HEK293 (cell line): ENCODE measurements at regions not wholly inside any gene's neighbourhood (a gene's known extent, or its start where the extent isn't known, plus 50 kb on each side); places are given as distances from the start of the nearest gene placed in this dataset.

Experiments
- CTCF ChIA-PET: fragments of 350-600 bp; formaldehyde crosslinking; extraction: SDS; loops from one replicate; lab custom pipeline; 2021; ENCODE audit warnings: antibody characterized with exemption; lab: Yijun Ruan, JAX
- POLR2A ChIA-PET: fragments of 300-600 bp; formaldehyde crosslinking; extraction: SDS; loops from one replicate; lab custom pipeline; 2020; ENCODE audit warnings: antibody characterized with exemption, inconsistent platforms; lab: Yijun Ruan, JAX
- H3K27ac ChIP-seq: fragments of 200-500 bp; sonication (Bioruptor generic); 2 replicates; pipeline ENCODE4 v1.5.1; 2014; ENCODE audit warnings: low read depth, low read length, control low read depth, inconsistent platforms; ENCODE audit errors: extremely low read depth
- H3K36me3 ChIP-seq, 2 experiments: fragments of 200-500 bp in 1 of 2; sonication (Bioruptor generic) in 1 of 2; 1 replicate in 1 of 2; 2 replicates in 1 of 2; pipeline ENCODE4 v1.5.1; 2014 to 2017; ENCODE audit warnings: inconsistent platforms in 2 of 2, low read length in 2 of 2; ENCODE audit not compliant: control insufficient read depth in 2 of 2, insufficient read depth in 1 of 2
- H3K4me1 ChIP-seq: fragments of 200-500 bp; sonication (Bioruptor generic); 2 replicates; pipeline ENCODE4 v1.5.1; 2014; ENCODE audit warnings: mild to moderate bottlenecking, low read length, inconsistent platforms; ENCODE audit not compliant: control insufficient read depth, insufficient read depth
- H3K4me3 ChIP-seq: 2 replicates; pipeline ENCODE4 v1.5.1; 2011; ENCODE audit warnings: low read depth, mild to moderate bottlenecking, control low read depth, low read length, moderate library complexity
- H3K9me3 ChIP-seq: fragments of 200-500 bp; sonication (Bioruptor generic); 2 replicates; pipeline ENCODE4 v1.5.1; 2014; ENCODE audit warnings: low read depth, low read length, inconsistent platforms; ENCODE audit not compliant: control insufficient read depth, insufficient read depth
- GFI1B ChIP-seq: fragments of 450-650 bp; formaldehyde crosslinking; IDR thresholded peaks from 2 replicates; pipeline ENCODE4 v1.5.1; 2016; ENCODE audit warnings: missing biosample characterization, missing genetic modification characterization
- GLI2 ChIP-seq: fragments of 450-650 bp; formaldehyde crosslinking; IDR thresholded peaks from 2 replicates; pipeline ENCODE4; 2017; ENCODE audit warnings: missing biosample characterization, missing genetic modification characterization, low read depth, borderline replicate concordance
- PRDM6 ChIP-seq: fragments of 450-650 bp; formaldehyde crosslinking; IDR thresholded peaks from 2 replicates; pipeline ENCODE4 v1.5.1; 2017; ENCODE audit warnings: missing biosample characterization, missing genetic modification characterization
- SP3 ChIP-seq: fragments of 450-650 bp; formaldehyde crosslinking; IDR thresholded peaks from 2 replicates; pipeline ENCODE4 v1.5.1; 2016; ENCODE audit warnings: missing biosample characterization, missing genetic modification characterization
- TCF7L2 ChIP-seq: IDR thresholded peaks from 2 replicates; pipeline ENCODE4 v1.6.1; 2011; ENCODE audit warnings: low read depth, mild to moderate bottlenecking, inconsistent platforms, low read length, moderate library complexity, borderline replicate concordance
- ZEB2 ChIP-seq: fragments of 450-650 bp; formaldehyde crosslinking; IDR thresholded peaks from 2 replicates; pipeline ENCODE4 v1.5.1; 2016; ENCODE audit warnings: missing biosample characterization, missing genetic modification characterization
- ZFP41 ChIP-seq: fragments of 450-650 bp; formaldehyde crosslinking; IDR thresholded peaks from 2 replicates; pipeline ENCODE4 v1.5.1; 2016; ENCODE audit warnings: missing biosample characterization, missing genetic modification characterization, borderline replicate concordance
- ZNF155 ChIP-seq: fragments of 450-650 bp; formaldehyde crosslinking; IDR thresholded peaks from 2 replicates; pipeline ENCODE4 v1.5.1; 2016; ENCODE audit warnings: missing biosample characterization, missing genetic modification characterization
- ZNF350 ChIP-seq: fragments of 450-650 bp; formaldehyde crosslinking; IDR thresholded peaks from 2 replicates; pipeline ENCODE4 v1.5.0; 2017; ENCODE audit warnings: missing biosample characterization, mild to moderate bottlenecking, missing genetic modification characterization
- ZNF514 ChIP-seq: fragments of 450-650 bp; formaldehyde crosslinking; IDR thresholded peaks from 2 replicates; pipeline ENCODE4 v1.5.1; 2016; ENCODE audit warnings: missing biosample characterization, missing genetic modification characterization
- ZNF529 ChIP-seq: fragments of 450-650 bp; formaldehyde crosslinking; IDR thresholded peaks from 2 replicates; pipeline ENCODE4 v1.5.1; 2017; ENCODE audit warnings: missing genetic modification characterization, missing biosample characterization; ENCODE audit not compliant: insufficient replicate concordance
- ZNF530 ChIP-seq: fragments of 450-650 bp; formaldehyde crosslinking; IDR thresholded peaks from 2 replicates; pipeline ENCODE4 v1.5.1; 2016; ENCODE audit warnings: low read depth, missing biosample characterization, missing genetic modification characterization
- ZNF549 ChIP-seq: fragments of 450-650 bp; IDR thresholded peaks from 2 replicates; pipeline ENCODE4 v1.5.1; 2018; ENCODE audit warnings: missing biosample characterization, missing genetic modification characterization, mild to moderate bottlenecking, inconsistent platforms, moderate library complexity
- ZNF555 ChIP-seq: fragments of 450-650 bp; formaldehyde crosslinking; conservative IDR thresholded peaks from 2 replicates; pipeline ENCODE4 v1.5.1; 2017; ENCODE audit warnings: missing biosample characterization, mild to moderate bottlenecking, missing genetic modification characterization, inconsistent platforms
- ZNF561 ChIP-seq: fragments of 450-650 bp; IDR thresholded peaks from 2 replicates; pipeline ENCODE4 v1.5.1; 2018; ENCODE audit warnings: missing biosample characterization, missing genetic modification characterization, borderline replicate concordance
- ZNF623 ChIP-seq: fragments of 450-650 bp; formaldehyde crosslinking; IDR thresholded peaks from 2 replicates; pipeline ENCODE4 v1.5.1; 2016; ENCODE audit warnings: missing biosample characterization, missing genetic modification characterization
- ZNF654 ChIP-seq: fragments of 450-650 bp; formaldehyde crosslinking; IDR thresholded peaks from 2 replicates; pipeline ENCODE4 v1.5.1; 2016; ENCODE audit warnings: low read depth, missing biosample characterization, missing genetic modification characterization
- ZNF670 ChIP-seq: fragments of 450-650 bp; formaldehyde crosslinking; IDR thresholded peaks from 2 replicates; pipeline ENCODE4 v1.5.1; 2016; ENCODE audit warnings: missing biosample characterization, missing genetic modification characterization, low read depth
- ZNF791 ChIP-seq: fragments of 450-650 bp; formaldehyde crosslinking; IDR thresholded peaks from 2 replicates; pipeline ENCODE4 v1.5.1; 2016; ENCODE audit warnings: missing biosample characterization, missing genetic modification characterization
- ZSCAN16 ChIP-seq: fragments of 450-650 bp; formaldehyde crosslinking; IDR thresholded peaks from 2 replicates; pipeline ENCODE4 v1.5.1; 2016; ENCODE audit warnings: missing biosample characterization, missing genetic modification characterization
- ZSCAN5A ChIP-seq: fragments of 450-650 bp; formaldehyde crosslinking; IDR thresholded peaks from 2 replicates; pipeline ENCODE4 v1.5.1; 2016; ENCODE audit warnings: missing biosample characterization, missing genetic modification characterization
- TF ChIP-seq, protein P1 (sequence below): fragments of 450-650 bp; formaldehyde crosslinking; IDR thresholded peaks from 2 replicates; pipeline ENCODE4 v1.5.1; 2016; ENCODE audit warnings: missing biosample characterization, missing genetic modification characterization
- TF ChIP-seq, protein P2 (sequence below): sonication (generic); formaldehyde crosslinking; IDR thresholded peaks from 2 replicates; pipeline ENCODE4 v1.8.1; 2022; ENCODE audit warnings: mild to moderate bottlenecking, moderate library complexity, missing genetic modification reagents
- TF ChIP-seq, protein P3 (sequence below): fragments of 450-650 bp; formaldehyde crosslinking; IDR thresholded peaks from 2 replicates; pipeline ENCODE4 v1.5.1; 2016; ENCODE audit warnings: missing biosample characterization, missing genetic modification characterization

DNA sequence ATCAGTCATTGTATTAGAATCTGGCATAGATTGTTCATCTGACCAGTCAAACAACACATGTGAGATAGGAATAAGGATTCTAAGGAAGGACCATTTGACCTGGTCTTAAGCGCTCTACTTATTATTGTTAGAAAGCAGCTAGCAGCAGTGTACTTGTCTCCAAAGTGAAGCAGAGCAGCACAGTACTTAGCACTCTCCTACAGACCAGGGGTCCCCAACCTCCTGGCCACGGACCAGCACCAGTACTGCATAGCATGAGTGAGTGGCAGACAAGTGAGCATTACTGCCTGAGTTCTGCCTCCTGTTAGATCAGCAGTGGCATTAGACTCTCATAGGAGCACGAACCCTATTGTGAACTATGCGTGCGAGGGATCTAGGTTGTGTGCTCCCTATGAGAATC, 135.9 kb upstream of the SPRY1 start:
- Histone ChIP-seq H3K9me3 (no peaks in the 10 kb centered on the region), H3K36me3 (no peaks in the 10 kb centered on the region), H3K4me1 (no peaks in the 10 kb centered on the region), H3K27ac (no peak overlapping the region), H3K4me3 (no peak overlapping the region)
- POLR2A ChIA-PET, result no interaction called here
- CTCF ChIA-PET, result interaction anchor here (0.7 kb wide), 1 partner anchor 9 kb away, joined by 5 read pairs; no protein-coding TSS in a partner anchor
- TF ChIP-seq, protein P1, sequence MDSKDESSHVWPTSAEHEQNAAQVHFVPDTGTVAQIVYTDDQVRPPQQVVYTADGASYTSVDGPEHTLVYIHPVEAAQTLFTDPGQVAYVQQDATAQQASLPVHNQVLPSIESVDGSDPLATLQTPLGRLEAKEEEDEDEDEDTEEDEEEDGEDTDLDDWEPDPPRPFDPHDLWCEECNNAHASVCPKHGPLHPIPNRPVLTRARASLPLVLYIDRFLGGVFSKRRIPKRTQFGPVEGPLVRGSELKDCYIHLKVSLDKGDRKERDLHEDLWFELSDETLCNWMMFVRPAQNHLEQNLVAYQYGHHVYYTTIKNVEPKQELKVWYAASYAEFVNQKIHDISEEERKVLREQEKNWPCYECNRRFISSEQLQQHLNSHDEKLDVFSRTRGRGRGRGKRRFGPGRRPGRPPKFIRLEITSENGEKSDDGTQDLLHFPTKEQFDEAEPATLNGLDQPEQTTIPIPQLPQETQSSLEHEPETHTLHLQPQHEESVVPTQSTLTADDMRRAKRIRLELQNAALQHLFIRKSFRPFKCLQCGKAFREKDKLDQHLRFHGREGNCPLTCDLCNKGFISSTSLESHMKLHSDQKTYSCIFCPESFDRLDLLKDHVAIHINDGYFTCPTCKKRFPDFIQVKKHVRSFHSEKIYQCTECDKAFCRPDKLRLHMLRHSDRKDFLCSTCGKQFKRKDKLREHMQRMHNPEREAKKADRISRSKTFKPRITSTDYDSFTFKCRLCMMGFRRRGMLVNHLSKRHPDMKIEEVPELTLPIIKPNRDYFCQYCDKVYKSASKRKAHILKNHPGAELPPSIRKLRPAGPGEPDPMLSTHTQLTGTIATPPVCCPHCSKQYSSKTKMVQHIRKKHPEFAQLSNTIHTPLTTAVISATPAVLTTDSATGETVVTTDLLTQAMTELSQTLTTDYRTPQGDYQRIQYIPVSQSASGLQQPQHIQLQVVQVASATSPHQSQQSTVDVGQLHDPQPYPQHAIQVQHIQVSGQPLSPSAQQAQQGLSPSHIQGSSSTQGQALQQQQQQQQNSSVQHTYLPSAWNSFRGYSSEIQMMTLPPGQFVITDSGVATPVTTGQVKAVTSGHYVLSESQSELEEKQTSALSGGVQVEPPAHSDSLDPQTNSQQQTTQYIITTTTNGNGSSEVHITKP, result no peak
- no peak for TF ChIP-seq TCF7L2
- no peak for TF ChIP-seq ZSCAN16 (tag by site-specific recombination)
- no peak for TF ChIP-seq ZNF530 (tag by site-specific recombination)
- no peak for TF ChIP-seq PRDM6 (tag by site-specific recombination)
- TF ChIP-seq, protein P2, sequence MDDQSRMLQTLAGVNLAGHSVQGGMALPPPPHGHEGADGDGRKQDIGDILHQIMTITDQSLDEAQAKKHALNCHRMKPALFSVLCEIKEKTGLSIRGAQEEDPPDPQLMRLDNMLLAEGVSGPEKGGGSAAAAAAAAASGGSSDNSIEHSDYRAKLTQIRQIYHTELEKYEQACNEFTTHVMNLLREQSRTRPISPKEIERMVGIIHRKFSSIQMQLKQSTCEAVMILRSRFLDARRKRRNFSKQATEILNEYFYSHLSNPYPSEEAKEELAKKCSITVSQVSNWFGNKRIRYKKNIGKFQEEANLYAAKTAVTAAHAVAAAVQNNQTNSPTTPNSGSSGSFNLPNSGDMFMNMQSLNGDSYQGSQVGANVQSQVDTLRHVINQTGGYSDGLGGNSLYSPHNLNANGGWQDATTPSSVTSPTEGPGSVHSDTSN (CRISPR knock-in tag), result no peak
- TF ChIP-seq ZFP41 (tag by site-specific recombination), result no peak
- no peak for TF ChIP-seq ZNF155 (tag by site-specific recombination)
- TF ChIP-seq ZEB2, result no peak
- TF ChIP-seq ZSCAN5A, result no peak
- no peak for TF ChIP-seq ZNF350 (tag by site-specific recombination)
- TF ChIP-seq ZNF791, result no peak
- no peak for TF ChIP-seq GLI2 (tag by site-specific recombination)

- no peaks in the 10 kb centered on the region for H3K36me3 ChIP-seq
- H3K27ac ChIP-seq, result no peak overlapping the region
- no peaks in the 10 kb centered on the region for H3K9me3 ChIP-seq
- CTCF ChIA-PET, result no interaction called here
- POLR2A ChIA-PET, result no interaction called here
- no peaks in the 10 kb centered on the region for H3K4me1 ChIP-seq
- no peak overlapping the region for H3K4me3 ChIP-seq
- TF ChIP-seq ZNF654, result no peak
- TF ChIP-seq ZNF549 (tag by site-specific recombination), result no peak
- no peak for TF ChIP-seq SP3 (tag by site-specific recombination)
- no peak for TF ChIP-seq ZNF555 (tag by site-specific recombination)
- no peak for TF ChIP-seq ZNF514 (tag by site-specific recombination)
- no peak for TF ChIP-seq ZNF561 (tag by site-specific recombination)
- TF ChIP-seq ZNF529 (tag by site-specific recombination), result no peak
- TF ChIP-seq, protein P3, sequence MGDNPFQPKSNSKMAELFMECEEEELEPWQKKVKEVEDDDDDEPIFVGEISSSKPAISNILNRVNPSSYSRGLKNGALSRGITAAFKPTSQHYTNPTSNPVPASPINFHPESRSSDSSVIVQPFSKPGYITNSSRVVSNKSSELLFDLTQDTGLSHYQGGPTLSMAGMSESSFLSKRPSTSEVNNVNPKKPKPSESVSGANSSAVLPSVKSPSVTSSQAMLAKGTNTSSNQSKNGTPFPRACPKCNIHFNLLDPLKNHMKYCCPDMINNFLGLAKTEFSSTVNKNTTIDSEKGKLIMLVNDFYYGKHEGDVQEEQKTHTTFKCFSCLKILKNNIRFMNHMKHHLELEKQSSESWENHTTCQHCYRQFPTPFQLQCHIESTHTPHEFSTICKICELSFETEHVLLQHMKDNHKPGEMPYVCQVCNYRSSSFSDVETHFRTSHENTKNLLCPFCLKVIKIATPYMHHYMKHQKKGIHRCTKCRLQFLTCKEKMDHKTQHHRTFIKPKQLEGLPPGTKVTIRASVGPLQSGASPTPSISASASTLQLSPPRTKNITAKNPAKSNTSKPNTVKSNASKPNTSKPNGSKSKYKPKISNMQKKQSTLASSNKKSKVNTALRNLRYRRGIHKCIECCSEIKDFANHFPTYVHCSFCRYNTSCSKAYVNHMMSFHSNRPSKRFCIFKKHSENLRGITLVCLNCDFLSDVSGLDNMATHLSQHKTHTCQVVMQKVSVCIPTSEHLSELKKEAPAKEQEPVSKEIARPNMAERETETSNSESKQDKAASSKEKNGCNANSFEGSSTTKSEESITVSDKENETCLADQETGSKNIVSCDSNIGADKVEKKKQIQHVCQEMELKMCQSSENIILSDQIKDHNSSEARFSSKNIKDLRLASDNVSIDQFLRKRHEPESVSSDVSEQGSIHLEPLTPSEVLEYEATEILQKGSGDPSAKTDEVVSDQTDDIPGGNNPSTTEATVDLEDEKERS (tag by site-specific recombination), result no peak
- TF ChIP-seq ZNF623 (tag by site-specific recombination), result no peak
- TF ChIP-seq ZNF670 (tag by site-specific recombination), result no peak
- TF ChIP-seq GFI1B (tag by site-specific recombination), result no peak
Observed at GRCh38 chr4:123262080-123262479, 134.5 kb upstream of the SPRY1 start.
